GM12865 (cell line): ENCODE measurements at regions not wholly inside any gene's neighbourhood (a gene's known extent, or its start where the extent isn't known, plus 50 kb on each side); places are given as distances from the start of the nearest gene placed in this dataset.

Source experiments
- DNase-seq: peaks from one replicate; pipeline ENCODE4 v3.0.0; 2010; ENCODE audit warnings: low read depth
- H3K4me3 ChIP-seq: 2 replicates; pipeline ENCODE4 v1.5.1; 2011; ENCODE audit warnings: mild to moderate bottlenecking, low read depth, low read length, control low read depth
- CTCF ChIP-seq: IDR thresholded peaks from 2 replicates; pipeline ENCODE4 v1.5.1; 2011; ENCODE audit warnings: low read length, control low read depth, low read depth, inconsistent platforms; ENCODE audit not compliant: insufficient read depth; ENCODE audit errors: missing control alignments

DNA sequence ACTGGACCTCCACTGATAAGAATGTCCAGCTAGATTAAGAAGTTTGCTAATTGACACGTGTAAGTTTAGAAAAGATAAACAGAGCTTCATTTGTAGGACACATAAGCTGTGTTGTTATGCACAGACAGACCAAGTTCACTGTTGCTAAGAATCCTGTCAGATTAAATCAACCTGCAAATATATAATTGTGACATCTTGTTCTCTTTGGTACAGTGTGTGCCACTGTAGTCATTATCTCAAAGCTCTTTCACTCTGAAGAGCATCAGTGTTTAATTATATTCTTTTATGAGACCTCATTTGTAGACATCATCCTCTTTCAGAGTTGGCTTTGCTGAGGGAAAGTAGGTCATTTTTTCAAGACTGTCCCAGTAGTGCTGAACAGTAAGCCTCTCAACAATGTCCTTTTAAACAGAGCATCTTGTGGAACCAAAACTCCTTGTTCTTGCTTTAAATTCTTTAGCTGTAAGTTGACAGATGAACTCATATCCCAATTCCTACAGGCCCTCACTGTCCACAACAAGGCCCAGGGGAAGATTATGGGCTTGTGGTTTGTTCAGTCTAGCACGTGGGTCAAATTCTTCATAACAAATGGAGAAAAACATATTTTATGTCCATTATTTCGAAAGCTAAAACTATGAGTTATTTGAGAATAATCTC lies 252.4 kb downstream of the HDGFL1 start:
- no peak for DNase-seq
- no peak overlapping the region for H3K4me3 ChIP-seq
- no peak for TF ChIP-seq CTCF

- no peak for TF ChIP-seq CTCF
- H3K4me3 ChIP-seq, result no peak overlapping the region
- no peak for DNase-seq
These were observed 255.8 kb downstream of the HDGFL1 start for GRCh38 chr6:22825210-22825609.

DNA sequence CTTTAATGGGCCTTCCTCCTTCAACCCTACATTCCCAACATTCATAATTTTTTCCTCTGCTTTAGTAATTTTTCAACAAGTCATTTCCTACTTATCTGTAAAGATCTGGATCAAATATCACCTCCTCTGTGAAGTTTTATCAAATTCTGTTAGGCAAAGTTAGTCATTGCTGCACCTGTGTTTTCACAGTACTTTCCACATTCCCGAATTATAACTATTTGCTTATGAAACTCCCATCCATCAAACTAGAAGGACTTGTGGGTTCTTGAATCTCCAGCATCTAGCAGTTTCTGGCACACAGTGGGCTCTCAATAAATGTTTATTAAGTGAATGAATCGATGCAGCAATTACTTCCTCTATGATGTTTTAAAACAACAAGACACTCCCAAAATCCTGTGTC lies 257.6 kb downstream of the HDGFL1 start:
- H3K4me3 ChIP-seq, result no peak overlapping the region
- DNase-seq, result no peak
- TF ChIP-seq CTCF, result no peak

GRCh38 chr6:22827760-22828159 lies 258.4 kb downstream of the HDGFL1 start:
- no peak overlapping the region for H3K4me3 ChIP-seq
- TF ChIP-seq CTCF, result no peak
- DNase-seq, result no peak

DNA sequence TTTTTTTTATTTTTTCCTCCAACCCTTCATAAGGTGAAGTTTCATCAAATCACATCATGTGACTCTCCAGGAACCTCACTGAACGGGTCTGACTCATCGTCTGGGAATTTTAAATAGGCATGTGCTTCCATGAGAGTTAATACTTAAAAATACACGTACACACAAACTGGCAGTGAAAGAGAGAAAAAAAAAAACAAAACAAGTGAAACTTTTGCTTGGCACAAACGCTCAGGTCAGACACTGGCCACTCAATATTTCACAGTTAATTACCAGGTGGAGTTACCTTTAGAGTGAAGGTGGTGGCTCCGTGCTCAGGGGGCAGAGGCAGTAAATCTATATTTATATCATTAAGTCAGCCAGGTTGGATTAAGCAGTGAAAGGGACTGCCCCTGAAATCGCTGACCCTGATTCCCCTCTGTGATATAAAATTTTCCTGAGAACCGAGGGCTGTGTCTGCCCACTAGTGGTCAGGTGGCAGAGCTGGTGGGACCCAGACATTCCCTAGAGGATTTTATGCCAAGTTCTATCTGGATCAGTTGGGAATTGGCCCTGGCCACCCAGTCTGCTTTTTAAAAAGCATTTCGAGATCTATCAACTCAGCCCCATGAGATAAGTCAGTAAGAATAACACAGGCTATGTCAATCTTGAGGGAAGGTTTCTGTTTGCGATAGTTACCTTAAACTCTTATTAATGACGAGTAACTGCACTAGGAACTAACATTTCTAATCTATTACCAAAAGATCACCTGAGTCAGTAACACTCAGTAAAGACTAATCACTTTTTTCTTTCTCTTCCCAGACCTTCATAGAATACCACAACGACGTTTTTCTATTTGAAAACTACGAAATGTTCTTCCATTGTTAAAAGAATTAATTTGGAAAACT lies 259.1 kb downstream of the HDGFL1 start:
- peak; percentile 47 for TF ChIP-seq CTCF
- DNase-seq, result peak; percentile 39
- H3K4me3 ChIP-seq, result no peak overlapping the region

- H3K4me3 ChIP-seq, result no peak overlapping the region
- no peak for TF ChIP-seq CTCF
- no peak for DNase-seq
These were observed 259.7 kb downstream of the HDGFL1 start for GRCh38 chr6:22829070-22829469.
